GM19238 (cell line): ENCODE measurements at regions not wholly inside any gene's neighbourhood (a gene's known extent, or its start where the extent isn't known, plus 50 kb on each side); places are given as distances from the start of the nearest gene placed in this dataset.
"Not testable (repeated sequence)": the region's sequence is repeated elsewhere in the genome, so short reads cannot be mapped to it uniquely, and the experiment has no call there.

Experiments
- DNase-seq: peaks from one replicate; pipeline ENCODE4 v3.0.0; 2011; ENCODE audit warnings: low spot score; ENCODE audit not compliant: insufficient read length

- no peak for DNase-seq
Observed at GRCh38 chr16:73965591-73965990, 331.0 kb upstream of the PSMD7 start.

GRCh38 chr16:73956587-73957494 lies 339.8 kb upstream of the PSMD7 start:
- DNase-seq: peak; percentile 12

- DNase-seq: no peak
Observed at GRCh38 chr16:73955702-73956101, 340.9 kb upstream of the PSMD7 start.

GRCh38 chr16:73955255-73955654 lies 341.4 kb upstream of the PSMD7 start:
- DNase-seq: no peak

- no peak for DNase-seq
Observed at GRCh38 chr16:73951481-73951880, 345.1 kb upstream of the PSMD7 start.

- DNase-seq: no peak
Observed at GRCh38 chr16:73949574-73950320, 346.9 kb upstream of the PSMD7 start.

GRCh38 chr16:73945631-73946030 lies 351.0 kb upstream of the PSMD7 start:
- DNase-seq: no peak

GRCh38 chr16:73943184-73943583 lies 353.4 kb upstream of the PSMD7 start:
- not testable (repeated sequence) for DNase-seq

GRCh38 chr16:73940786-73941185 lies 355.8 kb upstream of the PSMD7 start:
- not testable (repeated sequence) for DNase-seq

- no peak for DNase-seq
Observed at GRCh38 chr16:73923951-73924350, 372.7 kb upstream of the PSMD7 start.

GRCh38 chr16:73921295-73921694 lies 375.3 kb upstream of the PSMD7 start:
- no peak for DNase-seq

- no peak for DNase-seq
Observed at GRCh38 chr16:73916829-73917594, 379.6 kb upstream of the PSMD7 start.

GRCh38 chr16:73915935-73916334 lies 380.7 kb upstream of the PSMD7 start:
- no peak for DNase-seq

- DNase-seq: no peak
Observed at GRCh38 chr16:73915140-73915539, 381.5 kb upstream of the PSMD7 start.

GRCh38 chr16:73912850-73913249 lies 383.8 kb upstream of the PSMD7 start:
- no peak for DNase-seq

GRCh38 chr16:73912281-73912680 lies 384.3 kb upstream of the PSMD7 start:
- no peak for DNase-seq

GRCh38 chr16:73909529-73910035 lies 387.0 kb upstream of the PSMD7 start:
- DNase-seq: no peak

GRCh38 chr16:73891129-73891542 lies 405.5 kb upstream of the PSMD7 start:
- DNase-seq: no peak

- DNase-seq: no peak
Observed at GRCh38 chr16:73890186-73891128, 406.2 kb upstream of the PSMD7 start.

GRCh38 chr16:73888840-73889490 lies 407.6 kb upstream of the PSMD7 start:
- DNase-seq: no peak
